Cardiac muscle cell (in vitro differentiated cells and primary cell): ENCODE measurements at regions not wholly inside any gene's neighbourhood (a gene's known extent, or its start where the extent isn't known, plus 50 kb on each side); places are given as distances from the start of the nearest gene placed in this dataset.

Experiments used
- DNase-seq, 2 donors: peaks; one replicate each; pipeline versions ENCODE4 v3.0.0 to v3.0.0-alpha.2; 2010 to 2017; ENCODE audit warnings: low read depth in 1 of 2, low spot score in 1 of 2
- H3K27ac ChIP-seq: fragments of 200-600 bp; sonication (generic); 2 replicates; pipeline ENCODE4 v1.5.1; 2016
- H3K27me3 ChIP-seq: fragments of 200-600 bp; sonication (generic); 2 replicates; pipeline ENCODE4 v1.6.0; 2016; ENCODE audit warnings: control low read depth
- H3K36me3 ChIP-seq: fragments of 200-600 bp; sonication (generic); 2 replicates; pipeline ENCODE4 v1.5.1; 2016; ENCODE audit warnings: control low read depth
- H3K4me1 ChIP-seq: fragments of 200-600 bp; sonication (generic); 2 replicates; pipeline ENCODE4 v1.8.1; 2017; ENCODE audit warnings: low read depth, mild to moderate bottlenecking, mixed run types
- H3K4me3 ChIP-seq: fragments of 200-600 bp; sonication (generic); 2 replicates; pipeline ENCODE4 v1.5.1; 2016; ENCODE audit warnings: mild to moderate bottlenecking
- H3K9me3 ChIP-seq: fragments of 200-600 bp; sonication (generic); 2 replicates; pipeline ENCODE4 v1.5.1; 2017; ENCODE audit warnings: low read depth, mild to moderate bottlenecking, control low read depth
- TF ChIP-seq, protein P1 (sequence below): IDR thresholded peaks from 2 replicates; pipeline ENCODE4 v1.5.1; 2012; ENCODE audit warnings: low read depth, mild to moderate bottlenecking, low read length

DNA sequence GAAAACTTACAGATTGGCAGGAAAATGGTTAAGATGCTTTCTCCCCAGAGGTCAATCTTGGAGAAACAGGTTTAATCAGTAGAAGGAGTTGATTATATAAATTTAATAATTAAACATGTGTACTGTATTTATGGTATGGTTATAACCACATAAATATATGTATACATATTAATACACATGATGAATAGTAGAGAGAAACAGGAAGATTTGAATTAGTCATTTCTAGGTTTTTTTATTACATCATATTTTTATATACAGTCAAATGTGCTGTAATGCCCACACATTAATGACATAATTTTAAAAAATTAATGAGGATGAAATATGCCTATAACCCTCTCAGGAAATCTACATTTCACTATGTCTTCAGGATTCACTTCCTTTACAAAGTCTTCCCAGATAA, 229.7 kb downstream of the IKZF2 start:
- no peaks in the 10 kb centered on the region for H3K9me3 ChIP-seq
- no peak for DNase-seq
- TF ChIP-seq, protein P1, sequence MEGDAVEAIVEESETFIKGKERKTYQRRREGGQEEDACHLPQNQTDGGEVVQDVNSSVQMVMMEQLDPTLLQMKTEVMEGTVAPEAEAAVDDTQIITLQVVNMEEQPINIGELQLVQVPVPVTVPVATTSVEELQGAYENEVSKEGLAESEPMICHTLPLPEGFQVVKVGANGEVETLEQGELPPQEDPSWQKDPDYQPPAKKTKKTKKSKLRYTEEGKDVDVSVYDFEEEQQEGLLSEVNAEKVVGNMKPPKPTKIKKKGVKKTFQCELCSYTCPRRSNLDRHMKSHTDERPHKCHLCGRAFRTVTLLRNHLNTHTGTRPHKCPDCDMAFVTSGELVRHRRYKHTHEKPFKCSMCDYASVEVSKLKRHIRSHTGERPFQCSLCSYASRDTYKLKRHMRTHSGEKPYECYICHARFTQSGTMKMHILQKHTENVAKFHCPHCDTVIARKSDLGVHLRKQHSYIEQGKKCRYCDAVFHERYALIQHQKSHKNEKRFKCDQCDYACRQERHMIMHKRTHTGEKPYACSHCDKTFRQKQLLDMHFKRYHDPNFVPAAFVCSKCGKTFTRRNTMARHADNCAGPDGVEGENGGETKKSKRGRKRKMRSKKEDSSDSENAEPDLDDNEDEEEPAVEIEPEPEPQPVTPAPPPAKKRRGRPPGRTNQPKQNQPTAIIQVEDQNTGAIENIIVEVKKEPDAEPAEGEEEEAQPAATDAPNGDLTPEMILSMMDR: no peak
- H3K4me3 ChIP-seq: no peak overlapping the region
- no peaks in the 10 kb centered on the region for H3K27me3 ChIP-seq
- H3K36me3 ChIP-seq: no peaks in the 10 kb centered on the region
- no peaks in the 10 kb centered on the region for H3K4me1 ChIP-seq
- H3K27ac ChIP-seq: no peak overlapping the region

DNA sequence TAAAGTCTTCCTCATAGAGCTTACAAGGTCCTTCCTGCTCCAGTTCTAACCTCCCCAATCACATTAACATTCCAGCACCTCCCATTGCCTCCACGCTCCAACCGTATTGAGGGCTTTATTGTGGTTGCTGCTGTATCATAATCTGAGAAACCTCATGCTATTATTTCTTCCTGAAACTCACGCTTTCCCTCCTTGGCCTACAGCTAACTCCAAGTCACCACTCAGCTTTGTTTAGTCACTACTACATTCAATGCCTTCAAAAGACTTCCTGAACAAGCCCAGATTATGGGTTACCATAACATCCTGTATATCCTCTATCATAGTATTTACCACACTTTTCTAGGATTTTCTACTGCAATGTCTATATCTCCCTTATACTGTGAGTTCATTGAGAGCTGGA, 230.4 kb downstream of the IKZF2 start:
- no peak for DNase-seq
- Histone ChIP-seq H3K4me1 (no peaks in the 10 kb centered on the region), H3K27me3 (no peaks in the 10 kb centered on the region), H3K4me3 (no peak overlapping the region), H3K27ac (no peak overlapping the region), H3K36me3 (no peaks in the 10 kb centered on the region), H3K9me3 (no peaks in the 10 kb centered on the region)
- TF ChIP-seq, protein P1: no peak

DNA sequence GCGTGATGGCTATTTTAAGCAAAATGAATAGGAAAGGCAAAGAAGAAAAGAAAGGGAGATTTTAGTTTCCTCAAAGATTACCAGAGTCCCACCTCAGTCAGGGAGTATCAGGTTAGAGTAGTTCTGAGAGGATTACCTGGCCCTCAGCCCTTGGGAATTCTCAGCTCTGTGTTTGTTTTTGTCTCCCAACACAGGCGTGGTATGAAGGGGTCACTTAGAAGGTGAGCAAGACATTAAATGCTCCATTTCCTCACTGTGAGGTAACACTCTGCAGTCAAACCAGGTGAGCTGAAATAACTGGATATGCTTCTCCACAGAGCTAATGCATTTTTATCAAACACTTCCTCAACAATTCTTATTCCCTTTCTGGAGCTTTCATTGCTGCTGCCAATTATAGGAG, 232.2 kb downstream of the IKZF2 start:
- DNase-seq: no peak

DNA sequence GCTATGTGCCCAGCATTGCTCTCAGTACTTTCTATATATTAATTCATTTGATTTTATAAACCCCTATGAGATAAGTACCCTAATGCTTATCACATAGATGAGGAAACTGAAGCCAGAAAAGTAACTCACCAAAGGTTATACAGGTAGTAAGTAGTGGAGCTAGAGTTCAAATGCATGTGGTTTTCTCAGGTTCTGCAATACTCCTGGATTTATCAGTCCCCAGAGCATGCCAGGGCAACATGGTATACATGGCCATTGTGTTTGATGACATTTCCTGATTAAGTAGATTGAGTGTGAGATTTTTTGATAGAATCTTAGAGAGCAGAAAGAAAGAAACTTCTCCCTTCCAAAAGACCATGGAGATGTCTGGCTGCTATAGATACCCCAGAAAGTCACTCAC, 233.1 kb downstream of the IKZF2 start:
- TF ChIP-seq, protein P1: no peak
- Histone ChIP-seq H3K4me1 (no peaks in the 10 kb centered on the region), H3K4me3 (no peak overlapping the region)

More for the DNA sequence above, 232.2 kb downstream of the IKZF2 start:
- no peaks in the 10 kb centered on the region for H3K4me1 ChIP-seq
- TF ChIP-seq, protein P1: no peak
- H3K9me3 ChIP-seq: no peaks in the 10 kb centered on the region
- H3K27me3 ChIP-seq: no peaks in the 10 kb centered on the region
- H3K27ac ChIP-seq: no peak overlapping the region
- no peaks in the 10 kb centered on the region for H3K36me3 ChIP-seq
- no peak overlapping the region for H3K4me3 ChIP-seq

DNA sequence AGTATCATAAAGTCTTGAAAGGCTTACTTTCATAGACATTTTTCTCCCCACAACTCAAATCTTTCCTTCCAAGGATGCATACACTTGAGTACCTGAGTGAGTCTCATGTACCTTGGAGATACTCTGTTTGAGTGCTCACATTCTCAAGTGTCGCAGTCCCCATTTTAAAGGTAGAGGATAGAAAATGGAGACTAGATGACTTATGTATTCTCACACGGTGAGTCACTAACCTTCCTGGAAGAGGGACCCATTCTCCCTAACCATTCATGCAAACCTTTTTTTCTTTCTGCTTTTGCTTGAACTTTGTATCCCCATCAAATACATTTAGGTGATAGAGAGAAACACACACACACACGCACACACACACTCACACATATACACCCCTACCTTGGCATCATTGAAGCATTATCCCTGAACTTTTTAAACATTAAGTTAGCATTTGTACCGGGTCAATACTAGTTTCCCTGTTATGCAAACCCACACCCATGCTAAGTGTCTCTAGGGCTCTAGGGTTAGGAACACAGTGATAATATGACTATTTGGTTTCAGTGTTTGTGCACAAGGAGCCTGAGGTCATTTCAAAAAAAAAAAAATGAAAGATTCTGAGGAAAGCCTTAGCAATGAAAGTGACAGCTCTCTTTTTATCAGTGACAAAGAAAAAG, 236.2 kb downstream of the IKZF2 start:
- no peak for DNase-seq
- Histone ChIP-seq H3K4me3 (no peak overlapping the region), H3K4me1 (no peaks in the 10 kb centered on the region), H3K27me3 (no peaks in the 10 kb centered on the region), H3K27ac (no peak overlapping the region), H3K36me3 (no peaks in the 10 kb centered on the region), H3K9me3 (no peaks in the 10 kb centered on the region)
- TF ChIP-seq, protein P1: no peak

More for the DNA sequence above, 233.1 kb downstream of the IKZF2 start:
- DNase-seq: no peak
- H3K27me3 ChIP-seq: no peaks in the 10 kb centered on the region
- H3K9me3 ChIP-seq: no peaks in the 10 kb centered on the region
- H3K36me3 ChIP-seq: no peaks in the 10 kb centered on the region
- no peak overlapping the region for H3K27ac ChIP-seq
